ENCODE measurements at regions not wholly inside any gene's neighbourhood (a gene's known extent, or its start where the extent isn't known, plus 50 kb on each side); places are given as distances from the start of the nearest gene placed in this dataset.

DNA sequence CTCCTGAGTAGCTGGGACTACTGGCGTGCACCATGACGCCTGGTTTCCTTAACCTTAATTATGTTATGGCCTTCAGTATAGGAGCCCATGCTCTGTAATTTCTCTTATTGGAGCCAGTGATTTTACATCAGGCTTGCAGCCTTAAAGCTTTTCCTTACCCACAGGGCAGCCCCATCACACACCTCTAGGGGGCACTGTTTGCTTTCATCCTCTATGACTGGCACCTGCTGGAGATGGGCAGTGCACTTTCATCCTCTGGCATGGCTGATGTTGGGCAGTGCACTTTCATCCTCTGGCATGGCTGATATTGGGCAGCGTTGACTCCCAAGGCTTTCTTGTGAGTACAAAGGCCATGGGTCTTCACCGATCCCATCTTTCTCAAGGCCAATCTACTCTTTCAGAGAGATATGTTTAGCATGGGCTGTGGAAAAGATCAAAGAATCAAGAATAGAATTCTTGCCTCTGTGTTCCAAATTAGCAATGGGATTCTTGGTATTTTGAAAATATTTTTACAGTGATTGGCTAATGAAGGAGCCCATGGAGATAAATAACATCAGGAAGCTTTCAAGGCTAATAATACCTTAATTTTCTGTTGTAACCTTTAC lies 80.7 kb upstream of the MEX3C start:
- TF ChIP-seq SP1 (CRISPR knock-in tag; conservative IDR thresholded peaks at IDR 0.05) (no peak), ELF4 (CRISPR knock-in tag; IDR thresholded peaks at IDR 0.05; ENCODE audit: low read depth) (no peak), ESRRA (CRISPR knock-in tag; IDR thresholded peaks at IDR 0.05; ENCODE audit: borderline replicate concordance) (no peak), ZNF263 (CRISPR knock-in tag; IDR thresholded peaks at IDR 0.05; ENCODE audit: low read depth) (no peak), IRF2 (CRISPR knock-in tag; IDR thresholded peaks at IDR 0.05; ENCODE audit: borderline replicate concordance, low read depth) (no peak)
- TF ChIP-seq, protein P1, sequence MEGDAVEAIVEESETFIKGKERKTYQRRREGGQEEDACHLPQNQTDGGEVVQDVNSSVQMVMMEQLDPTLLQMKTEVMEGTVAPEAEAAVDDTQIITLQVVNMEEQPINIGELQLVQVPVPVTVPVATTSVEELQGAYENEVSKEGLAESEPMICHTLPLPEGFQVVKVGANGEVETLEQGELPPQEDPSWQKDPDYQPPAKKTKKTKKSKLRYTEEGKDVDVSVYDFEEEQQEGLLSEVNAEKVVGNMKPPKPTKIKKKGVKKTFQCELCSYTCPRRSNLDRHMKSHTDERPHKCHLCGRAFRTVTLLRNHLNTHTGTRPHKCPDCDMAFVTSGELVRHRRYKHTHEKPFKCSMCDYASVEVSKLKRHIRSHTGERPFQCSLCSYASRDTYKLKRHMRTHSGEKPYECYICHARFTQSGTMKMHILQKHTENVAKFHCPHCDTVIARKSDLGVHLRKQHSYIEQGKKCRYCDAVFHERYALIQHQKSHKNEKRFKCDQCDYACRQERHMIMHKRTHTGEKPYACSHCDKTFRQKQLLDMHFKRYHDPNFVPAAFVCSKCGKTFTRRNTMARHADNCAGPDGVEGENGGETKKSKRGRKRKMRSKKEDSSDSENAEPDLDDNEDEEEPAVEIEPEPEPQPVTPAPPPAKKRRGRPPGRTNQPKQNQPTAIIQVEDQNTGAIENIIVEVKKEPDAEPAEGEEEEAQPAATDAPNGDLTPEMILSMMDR (IDR thresholded peaks at IDR 0.05) = peak; percentile 68
- TF ChIP-seq, protein P2, sequence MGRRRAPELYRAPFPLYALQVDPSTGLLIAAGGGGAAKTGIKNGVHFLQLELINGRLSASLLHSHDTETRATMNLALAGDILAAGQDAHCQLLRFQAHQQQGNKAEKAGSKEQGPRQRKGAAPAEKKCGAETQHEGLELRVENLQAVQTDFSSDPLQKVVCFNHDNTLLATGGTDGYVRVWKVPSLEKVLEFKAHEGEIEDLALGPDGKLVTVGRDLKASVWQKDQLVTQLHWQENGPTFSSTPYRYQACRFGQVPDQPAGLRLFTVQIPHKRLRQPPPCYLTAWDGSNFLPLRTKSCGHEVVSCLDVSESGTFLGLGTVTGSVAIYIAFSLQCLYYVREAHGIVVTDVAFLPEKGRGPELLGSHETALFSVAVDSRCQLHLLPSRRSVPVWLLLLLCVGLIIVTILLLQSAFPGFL (CRISPR knock-in tag; IDR thresholded peaks at IDR 0.05; ENCODE audit: borderline replicate concordance) = no peak
- TF ChIP-seq, protein P3, sequence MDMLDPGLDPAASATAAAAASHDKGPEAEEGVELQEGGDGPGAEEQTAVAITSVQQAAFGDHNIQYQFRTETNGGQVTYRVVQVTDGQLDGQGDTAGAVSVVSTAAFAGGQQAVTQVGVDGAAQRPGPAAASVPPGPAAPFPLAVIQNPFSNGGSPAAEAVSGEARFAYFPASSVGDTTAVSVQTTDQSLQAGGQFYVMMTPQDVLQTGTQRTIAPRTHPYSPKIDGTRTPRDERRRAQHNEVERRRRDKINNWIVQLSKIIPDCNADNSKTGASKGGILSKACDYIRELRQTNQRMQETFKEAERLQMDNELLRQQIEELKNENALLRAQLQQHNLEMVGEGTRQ (CRISPR knock-in tag; IDR thresholded peaks at IDR 0.05) = no peak
